ENCODE measurements at regions not wholly inside any gene's neighbourhood (a gene's known extent, or its start where the extent isn't known, plus 50 kb on each side); places are given as distances from the start of the nearest gene placed in this dataset.

GRCh38 chr13:67520886-67521285 is 290.8 kb upstream of the PCDH9 start:
- TF ChIP-seq CTCF (IDR thresholded peaks at IDR 0.05; ENCODE audit: low read depth, low read length, poor library complexity, severe bottlenecking) (no peak), EZH2phosphoT487 (IDR thresholded peaks at IDR 0.05; ENCODE audit: borderline replicate concordance, low read length) (no peak)

Data from DOHH2 (cell line).